ENCODE measurements at regions not wholly inside any gene's neighbourhood (a gene's known extent, or its start where the extent isn't known, plus 50 kb on each side); places are given as distances from the start of the nearest gene placed in this dataset.
"Not testable (repeated sequence)": the region's sequence is repeated elsewhere in the genome, so short reads cannot be mapped to it uniquely, and the experiment has no call there.

DNA sequence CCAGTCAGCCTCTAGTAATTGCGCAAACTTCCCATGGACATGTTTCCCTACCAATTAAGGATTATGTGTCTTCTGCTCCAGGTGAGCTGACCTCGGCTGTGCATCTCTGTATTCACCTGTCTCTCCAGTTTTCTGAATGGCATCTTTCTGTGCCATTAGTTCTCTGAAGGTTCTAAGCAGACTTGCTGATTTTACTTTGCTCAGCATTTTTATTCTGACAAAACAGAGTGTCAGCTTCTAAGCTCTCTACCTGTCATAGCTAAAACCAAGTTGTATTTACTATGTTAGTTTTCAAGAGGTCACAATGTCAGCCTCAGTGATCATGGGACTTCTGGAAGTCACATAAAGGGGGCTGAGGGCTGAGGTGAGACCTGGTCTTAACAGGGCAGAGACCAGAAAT, 116.0 kb upstream of the HSFY2 start:
- H3K4me1 ChIP-seq (ENCODE audit: control insufficient read depth in 3 of 3, insufficient read depth in 2 of 3, low read depth in 1 of 3, low read length in 2 of 3) = no peaks in the 10 kb centered on the region
- H3K9me3 ChIP-seq (ENCODE audit: control insufficient read depth in 2 of 2, insufficient read depth in 1 of 2, low read depth in 1 of 2, low read length in 1 of 2) = no peaks in the 10 kb centered on the region
- no peak overlapping the region for H3K4me3 ChIP-seq (ENCODE audit: low read depth in 1 of 3, low read length in 3 of 3)
- FAIRE-seq (no peak), DNase-seq (no peak)
- WGBS, 3 donors = 79 to 89% methylated on average over 2 of the region's 2 CpGs; no CpG with 5 or more reads in 1 of the 3 donors
- H3K27ac ChIP-seq (ENCODE audit: low read depth in 1 of 3, low read length in 2 of 3) = no peak overlapping the region
- no peaks in the 10 kb centered on the region for H3K27me3 ChIP-seq (ENCODE audit: control insufficient read depth in 3 of 3, insufficient read depth in 3 of 3, low read length in 3 of 3)
- H3K36me3 ChIP-seq (ENCODE audit: control insufficient read depth in 3 of 3, insufficient read depth in 2 of 3, low read depth in 1 of 3, low read length in 3 of 3) = no peaks in the 10 kb centered on the region

DNA sequence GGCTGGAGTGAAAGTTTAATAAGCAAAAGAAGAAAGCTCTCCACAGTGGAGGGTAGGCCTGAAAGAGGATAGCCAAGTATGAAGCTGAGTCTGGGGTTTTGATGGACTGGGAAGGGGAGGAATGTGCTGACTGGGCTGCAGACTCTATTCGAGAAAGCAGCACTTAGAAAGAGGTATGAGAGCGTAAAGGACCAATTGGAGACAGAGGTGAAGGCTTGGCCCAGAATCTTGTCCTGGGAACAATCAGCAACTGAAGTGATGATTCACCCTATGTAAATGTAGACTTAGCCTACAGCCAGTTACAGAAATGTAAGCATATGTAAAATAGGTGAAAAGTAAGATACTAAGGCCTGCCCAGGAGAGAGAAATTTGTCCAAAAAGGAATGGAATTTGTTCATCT, 111.2 kb upstream of the HSFY2 start:
- FAIRE-seq (no peak), DNase-seq (no peak)
- H3K9me3 ChIP-seq (ENCODE audit: control insufficient read depth in 2 of 2, insufficient read depth in 1 of 2, low read depth in 1 of 2, low read length in 1 of 2) = no peaks in the 10 kb centered on the region
- H3K27me3 ChIP-seq (ENCODE audit: control insufficient read depth in 3 of 3, insufficient read depth in 3 of 3, low read length in 3 of 3) = no peaks in the 10 kb centered on the region
- H3K27ac ChIP-seq (ENCODE audit: low read depth in 1 of 3, low read length in 2 of 3) = no peak overlapping the region
- no peak overlapping the region for H3K4me3 ChIP-seq (ENCODE audit: low read depth in 1 of 3, low read length in 3 of 3)
- 90 to 93% methylated on average over 2 of the region's 2 CpGs; no CpG with 5 or more reads in 1 of the 3 donors for WGBS, 3 donors
- H3K36me3 ChIP-seq (ENCODE audit: control insufficient read depth in 3 of 3, insufficient read depth in 2 of 3, low read depth in 1 of 3, low read length in 3 of 3) = no peaks in the 10 kb centered on the region
- no peaks in the 10 kb centered on the region for H3K4me1 ChIP-seq (ENCODE audit: control insufficient read depth in 3 of 3, insufficient read depth in 2 of 3, low read depth in 1 of 3, low read length in 2 of 3)

DNA sequence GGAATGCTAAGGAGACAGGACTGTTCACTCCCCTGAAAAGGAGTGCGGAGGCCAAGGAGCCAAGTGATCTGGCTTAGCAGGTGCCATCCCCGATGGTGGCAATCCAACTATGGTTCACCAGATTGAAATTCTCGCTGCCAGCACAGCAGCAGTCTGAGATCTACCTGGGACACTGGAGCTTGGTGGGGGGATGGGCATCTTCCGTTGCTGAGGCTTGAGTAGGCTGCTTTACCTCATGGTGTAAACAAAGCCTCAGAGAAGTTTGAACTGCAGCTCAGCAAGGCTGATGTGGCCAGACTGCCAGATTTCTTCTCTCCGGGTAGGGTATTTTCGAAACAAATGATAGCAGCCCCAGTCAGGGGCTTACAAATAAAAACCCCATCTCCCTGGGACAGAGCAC, 95.6 kb upstream of the HSFY2 start:
- not testable (repeated sequence) for H3K36me3 ChIP-seq (ENCODE audit: control insufficient read depth in 3 of 3, insufficient read depth in 2 of 3, low read depth in 1 of 3, low read length in 3 of 3); DNase-seq; H3K9me3 ChIP-seq (ENCODE audit: control insufficient read depth in 2 of 2, insufficient read depth in 1 of 2, low read depth in 1 of 2, low read length in 1 of 2); H3K4me1 ChIP-seq (ENCODE audit: control insufficient read depth in 3 of 3, insufficient read depth in 2 of 3, low read depth in 1 of 3, low read length in 2 of 3); H3K4me3 ChIP-seq (ENCODE audit: low read depth in 1 of 3, low read length in 3 of 3); H3K27ac ChIP-seq (ENCODE audit: low read depth in 1 of 3, low read length in 2 of 3); FAIRE-seq; H3K27me3 ChIP-seq (ENCODE audit: control insufficient read depth in 3 of 3, insufficient read depth in 3 of 3, low read length in 3 of 3)
- WGBS, 3 donors = 80% methylated on average over 1 of the region's 6 CpGs; no CpG with 5 or more reads in 2 of the 3 donors

DNA sequence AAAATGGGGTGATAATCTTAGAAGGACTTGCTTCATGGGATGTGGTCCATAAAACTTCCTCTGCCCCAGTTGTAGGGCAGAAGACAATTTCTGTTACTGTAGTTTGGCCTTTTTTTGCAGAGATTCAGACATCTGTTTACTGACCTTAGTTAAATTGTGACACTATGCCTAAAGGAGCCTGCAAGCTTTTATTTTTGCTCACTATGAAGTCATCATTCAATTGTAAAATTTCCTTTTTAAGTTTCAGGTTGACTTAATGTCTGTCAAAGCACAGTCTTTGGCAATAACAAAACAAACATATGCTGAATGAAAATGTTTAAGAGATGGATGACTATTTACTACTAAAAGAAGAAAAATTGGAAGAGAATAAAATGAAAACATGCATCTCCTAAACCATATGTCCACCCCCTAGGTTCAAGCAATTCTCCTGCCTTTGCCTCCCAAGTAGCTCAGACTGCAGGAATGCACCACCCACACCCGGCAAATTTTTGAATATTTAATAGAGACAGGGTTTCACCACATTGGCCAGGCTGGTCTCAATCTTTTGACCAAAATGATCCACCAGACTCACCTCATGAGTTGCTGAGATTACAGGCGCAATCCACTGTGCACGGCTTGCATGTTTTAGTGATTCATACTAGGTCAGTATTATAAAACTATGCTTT, 93.5 kb upstream of the HSFY2 start:
- not testable (repeated sequence) for H3K4me3 ChIP-seq (ENCODE audit: low read depth in 1 of 3, low read length in 3 of 3); H3K27ac ChIP-seq (ENCODE audit: low read depth in 1 of 3, low read length in 2 of 3); H3K27me3 ChIP-seq (ENCODE audit: control insufficient read depth in 3 of 3, insufficient read depth in 3 of 3, low read length in 3 of 3); H3K9me3 ChIP-seq (ENCODE audit: control insufficient read depth in 2 of 2, insufficient read depth in 1 of 2, low read depth in 1 of 2, low read length in 1 of 2); DNase-seq; FAIRE-seq; H3K36me3 ChIP-seq (ENCODE audit: control insufficient read depth in 3 of 3, insufficient read depth in 2 of 3, low read depth in 1 of 3, low read length in 3 of 3); H3K4me1 ChIP-seq (ENCODE audit: control insufficient read depth in 3 of 3, insufficient read depth in 2 of 3, low read depth in 1 of 3, low read length in 2 of 3)
- WGBS, 3 donors = no CpG with 5 or more reads among the region's 3 CpGs

DNA sequence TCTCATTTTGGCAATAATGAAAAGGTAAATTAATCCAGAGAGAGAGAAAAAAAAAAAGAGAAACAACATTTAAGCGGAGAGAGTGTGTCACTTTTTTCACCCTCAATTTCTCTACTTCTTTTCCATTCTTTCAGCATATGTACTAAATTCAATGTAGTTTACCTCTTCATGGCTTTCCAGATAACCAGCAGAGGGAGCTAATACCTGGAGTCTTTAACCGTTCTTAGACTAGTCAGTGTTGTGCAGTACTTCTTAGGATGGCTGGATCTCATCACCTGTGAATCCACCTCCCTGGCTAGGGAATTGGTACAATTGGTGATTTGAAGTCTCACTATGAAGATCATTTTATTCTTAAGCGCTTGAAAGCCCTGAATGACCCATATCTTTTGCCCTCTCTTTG, 87.3 kb upstream of the HSFY2 start:
- not testable (repeated sequence) for H3K4me3 ChIP-seq (ENCODE audit: low read depth in 1 of 3, low read length in 3 of 3); H3K9me3 ChIP-seq (ENCODE audit: control insufficient read depth in 2 of 2, insufficient read depth in 1 of 2, low read depth in 1 of 2, low read length in 1 of 2); H3K27ac ChIP-seq (ENCODE audit: low read depth in 1 of 3, low read length in 2 of 3); DNase-seq; H3K36me3 ChIP-seq (ENCODE audit: control insufficient read depth in 3 of 3, insufficient read depth in 2 of 3, low read depth in 1 of 3, low read length in 3 of 3); H3K27me3 ChIP-seq (ENCODE audit: control insufficient read depth in 3 of 3, insufficient read depth in 3 of 3, low read length in 3 of 3); H3K4me1 ChIP-seq (ENCODE audit: control insufficient read depth in 3 of 3, insufficient read depth in 2 of 3, low read depth in 1 of 3, low read length in 2 of 3); FAIRE-seq
- no CpG with 5 or more reads among the region's 3 CpGs for WGBS, 3 donors

- WGBS, 3 donors = no CpG with 5 or more reads among the region's 2 CpGs
- H3K27me3 ChIP-seq (ENCODE audit: control insufficient read depth in 3 of 3, insufficient read depth in 3 of 3, low read length in 3 of 3); H3K4me3 ChIP-seq (ENCODE audit: low read depth in 1 of 3, low read length in 3 of 3); H3K4me1 ChIP-seq (ENCODE audit: control insufficient read depth in 3 of 3, insufficient read depth in 2 of 3, low read depth in 1 of 3, low read length in 2 of 3); FAIRE-seq; DNase-seq; H3K9me3 ChIP-seq (ENCODE audit: control insufficient read depth in 2 of 2, insufficient read depth in 1 of 2, low read depth in 1 of 2, low read length in 1 of 2); H3K36me3 ChIP-seq (ENCODE audit: control insufficient read depth in 3 of 3, insufficient read depth in 2 of 3, low read depth in 1 of 3, low read length in 3 of 3); H3K27ac ChIP-seq (ENCODE audit: low read depth in 1 of 3, low read length in 2 of 3): not testable (repeated sequence)
Measured at GRCh38 chrY:18858484-18859191, 85.1 kb upstream of the HSFY2 start.

- not testable (repeated sequence) for H3K4me3 ChIP-seq (ENCODE audit: low read depth in 1 of 3, low read length in 3 of 3); H3K9me3 ChIP-seq (ENCODE audit: control insufficient read depth in 2 of 2, insufficient read depth in 1 of 2, low read depth in 1 of 2, low read length in 1 of 2); H3K27me3 ChIP-seq (ENCODE audit: control insufficient read depth in 3 of 3, insufficient read depth in 3 of 3, low read length in 3 of 3); H3K4me1 ChIP-seq (ENCODE audit: control insufficient read depth in 3 of 3, insufficient read depth in 2 of 3, low read depth in 1 of 3, low read length in 2 of 3); FAIRE-seq; DNase-seq; H3K27ac ChIP-seq (ENCODE audit: low read depth in 1 of 3, low read length in 2 of 3); H3K36me3 ChIP-seq (ENCODE audit: control insufficient read depth in 3 of 3, insufficient read depth in 2 of 3, low read depth in 1 of 3, low read length in 3 of 3)
- WGBS, 3 donors = no CpG with 5 or more reads among the region's 2 CpGs
Measured at GRCh38 chrY:18855184-18855583, 81.6 kb upstream of the HSFY2 start.

DNA sequence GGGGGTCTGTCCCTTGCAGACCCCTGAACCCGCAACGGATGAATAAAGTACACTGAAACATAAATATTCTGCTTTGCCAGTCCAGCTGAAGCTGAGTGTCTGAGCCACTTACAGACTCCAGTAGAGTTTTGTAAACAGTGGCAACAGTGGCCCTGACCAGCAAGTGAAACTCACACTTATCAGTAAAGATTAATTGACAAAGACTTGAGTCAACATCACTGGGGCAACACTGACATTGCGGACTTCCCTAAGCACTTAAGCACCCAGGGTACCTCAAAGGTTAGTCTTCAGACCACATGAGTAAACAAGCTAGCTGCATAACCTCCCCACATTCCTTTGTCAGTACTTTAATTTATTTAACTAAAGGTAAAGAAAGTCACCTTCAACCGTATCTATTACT, 79.8 kb upstream of the HSFY2 start:
- H3K27me3 ChIP-seq (ENCODE audit: control insufficient read depth in 3 of 3, insufficient read depth in 3 of 3, low read length in 3 of 3); DNase-seq: not testable (repeated sequence)
- no CpG with 5 or more reads among the region's 4 CpGs for WGBS, 3 donors

GRCh38 chrY:18836643-18837042, 63.1 kb upstream of the HSFY2 start:
- H3K27me3 ChIP-seq (ENCODE audit: control insufficient read depth in 3 of 3, insufficient read depth in 3 of 3, low read length in 3 of 3); H3K36me3 ChIP-seq (ENCODE audit: control insufficient read depth in 3 of 3, insufficient read depth in 2 of 3, low read depth in 1 of 3, low read length in 3 of 3); H3K4me3 ChIP-seq (ENCODE audit: low read depth in 1 of 3, low read length in 3 of 3); FAIRE-seq; H3K9me3 ChIP-seq (ENCODE audit: control insufficient read depth in 2 of 2, insufficient read depth in 1 of 2, low read depth in 1 of 2, low read length in 1 of 2); H3K27ac ChIP-seq (ENCODE audit: low read depth in 1 of 3, low read length in 2 of 3); H3K4me1 ChIP-seq (ENCODE audit: control insufficient read depth in 3 of 3, insufficient read depth in 2 of 3, low read depth in 1 of 3, low read length in 2 of 3); DNase-seq: not testable (repeated sequence)
- no CpG with 5 or more reads among the region's 6 CpGs for WGBS, 3 donors

More for the DNA sequence above, 79.8 kb upstream of the HSFY2 start:
- not testable (repeated sequence) for H3K9me3 ChIP-seq (ENCODE audit: control insufficient read depth in 2 of 2, insufficient read depth in 1 of 2, low read depth in 1 of 2, low read length in 1 of 2); FAIRE-seq; H3K27ac ChIP-seq (ENCODE audit: low read depth in 1 of 3, low read length in 2 of 3); H3K36me3 ChIP-seq (ENCODE audit: control insufficient read depth in 3 of 3, insufficient read depth in 2 of 3, low read depth in 1 of 3, low read length in 3 of 3); H3K4me1 ChIP-seq (ENCODE audit: control insufficient read depth in 3 of 3, insufficient read depth in 2 of 3, low read depth in 1 of 3, low read length in 2 of 3); H3K4me3 ChIP-seq (ENCODE audit: low read depth in 1 of 3, low read length in 3 of 3)
